ENCODE measurements at regions not wholly inside any gene's neighbourhood (a gene's known extent, or its start where the extent isn't known, plus 50 kb on each side); places are given as distances from the start of the nearest gene placed in this dataset.
A peak's percentile ranks its signal among the peaks of the same experiment; 100 is the strongest.

GRCh38 chr16:80029761-80030481, 429.4 kb upstream of the MAF start:
- TF ChIP-seq CTCF (conservative IDR thresholded peaks at IDR 0.05; ENCODE audit: low read depth, low read length): no peak
- DNase-seq (ENCODE audit: low read depth): no peak
- no peak overlapping the region for H3K4me3 ChIP-seq (ENCODE audit: low read length)

GRCh38 chr16:80029381-80029630, 428.8 kb upstream of the MAF start:
- TF ChIP-seq CTCF (conservative IDR thresholded peaks at IDR 0.05; ENCODE audit: low read depth, low read length): no peak
- no peak for DNase-seq (ENCODE audit: low read depth)
- no peak overlapping the region for H3K4me3 ChIP-seq (ENCODE audit: low read length)

- no peak for TF ChIP-seq CTCF (conservative IDR thresholded peaks at IDR 0.05; ENCODE audit: low read depth, low read length)
- DNase-seq (ENCODE audit: low read depth): peak; percentile 75
- no peak overlapping the region for H3K4me3 ChIP-seq (ENCODE audit: low read length)
Observed at GRCh38 chr16:80028581-80029380, 428.2 kb upstream of the MAF start.

- no peak for TF ChIP-seq CTCF (conservative IDR thresholded peaks at IDR 0.05; ENCODE audit: low read depth, low read length)
- no peak overlapping the region for H3K4me3 ChIP-seq (ENCODE audit: low read length)
- DNase-seq (ENCODE audit: low read depth): peak; percentile 86
Observed at GRCh38 chr16:80027007-80027965, 426.7 kb upstream of the MAF start.

GRCh38 chr16:80025236-80025635, 424.7 kb upstream of the MAF start:
- DNase-seq (ENCODE audit: low read depth): no peak
- no peak overlapping the region for H3K4me3 ChIP-seq (ENCODE audit: low read length)
- TF ChIP-seq CTCF (conservative IDR thresholded peaks at IDR 0.05; ENCODE audit: low read depth, low read length): no peak

GRCh38 chr16:80024443-80024842, 423.9 kb upstream of the MAF start:
- no peak for DNase-seq (ENCODE audit: low read depth)
- no peak for TF ChIP-seq CTCF (conservative IDR thresholded peaks at IDR 0.05; ENCODE audit: low read depth, low read length)

More at GRCh38 chr16:80024443-80024842, 423.9 kb upstream of the MAF start:
- H3K4me3 ChIP-seq (ENCODE audit: low read length): no peak overlapping the region

Measured in retinal pigment epithelial cell (primary cell).